ENCODE measurements at regions not wholly inside any gene's neighbourhood (a gene's known extent, or its start where the extent isn't known, plus 50 kb on each side); places are given as distances from the start of the nearest gene placed in this dataset.
A peak's percentile ranks its signal among the peaks of the same experiment; 100 is the strongest.

DNA sequence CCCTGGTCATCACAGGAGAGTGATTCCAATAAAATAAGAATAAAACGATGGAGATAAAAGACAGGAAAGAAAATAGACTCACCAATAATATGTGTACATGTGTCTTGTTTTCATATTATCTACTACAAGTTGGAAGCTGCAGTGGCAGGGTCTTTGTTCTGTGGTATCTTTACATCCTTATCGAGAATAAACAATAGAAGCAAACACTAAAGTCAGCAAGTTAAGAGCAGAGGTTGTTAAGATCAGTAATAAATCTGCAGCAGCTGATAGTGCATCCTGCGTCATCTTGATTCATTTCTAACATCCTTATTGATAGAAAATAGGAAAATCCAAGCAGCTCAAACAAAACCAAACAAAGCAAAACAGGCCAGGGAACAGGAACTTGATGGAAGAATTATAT lies 107.4 kb downstream of the RPS29 start:
- TF ChIP-seq, protein P1, sequence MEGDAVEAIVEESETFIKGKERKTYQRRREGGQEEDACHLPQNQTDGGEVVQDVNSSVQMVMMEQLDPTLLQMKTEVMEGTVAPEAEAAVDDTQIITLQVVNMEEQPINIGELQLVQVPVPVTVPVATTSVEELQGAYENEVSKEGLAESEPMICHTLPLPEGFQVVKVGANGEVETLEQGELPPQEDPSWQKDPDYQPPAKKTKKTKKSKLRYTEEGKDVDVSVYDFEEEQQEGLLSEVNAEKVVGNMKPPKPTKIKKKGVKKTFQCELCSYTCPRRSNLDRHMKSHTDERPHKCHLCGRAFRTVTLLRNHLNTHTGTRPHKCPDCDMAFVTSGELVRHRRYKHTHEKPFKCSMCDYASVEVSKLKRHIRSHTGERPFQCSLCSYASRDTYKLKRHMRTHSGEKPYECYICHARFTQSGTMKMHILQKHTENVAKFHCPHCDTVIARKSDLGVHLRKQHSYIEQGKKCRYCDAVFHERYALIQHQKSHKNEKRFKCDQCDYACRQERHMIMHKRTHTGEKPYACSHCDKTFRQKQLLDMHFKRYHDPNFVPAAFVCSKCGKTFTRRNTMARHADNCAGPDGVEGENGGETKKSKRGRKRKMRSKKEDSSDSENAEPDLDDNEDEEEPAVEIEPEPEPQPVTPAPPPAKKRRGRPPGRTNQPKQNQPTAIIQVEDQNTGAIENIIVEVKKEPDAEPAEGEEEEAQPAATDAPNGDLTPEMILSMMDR (IDR thresholded peaks at IDR 0.05; ENCODE audit: low read depth, low read length): no peak

DNA sequence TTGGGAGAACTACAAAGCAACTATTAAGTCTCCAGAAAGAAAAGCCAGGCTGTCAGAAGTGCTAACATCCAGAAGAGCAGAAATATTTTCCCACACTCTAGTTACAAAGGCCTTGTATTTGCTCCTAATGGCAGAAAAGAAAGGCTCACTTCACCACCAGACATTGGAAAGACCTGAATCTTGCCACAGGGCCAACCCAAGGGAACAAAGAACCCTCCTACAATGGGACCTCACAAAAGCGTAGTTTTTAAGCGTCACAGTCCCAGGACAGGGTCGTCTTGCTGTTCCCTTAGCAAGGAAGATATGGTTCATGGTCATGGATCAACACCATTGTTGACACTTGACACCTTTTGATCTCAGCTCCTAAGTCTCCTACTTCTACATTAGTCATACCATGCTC lies 119.1 kb downstream of the RPS29 start:
- TF ChIP-seq, protein P1 (IDR thresholded peaks at IDR 0.05; ENCODE audit: low read depth, low read length): no peak
- H3K4me3 ChIP-seq (ENCODE audit: low read depth, low read length): no peak overlapping the region

More for the DNA sequence above, 107.4 kb downstream of the RPS29 start:
- no peak overlapping the region for H3K4me3 ChIP-seq (ENCODE audit: low read depth, low read length)

DNA sequence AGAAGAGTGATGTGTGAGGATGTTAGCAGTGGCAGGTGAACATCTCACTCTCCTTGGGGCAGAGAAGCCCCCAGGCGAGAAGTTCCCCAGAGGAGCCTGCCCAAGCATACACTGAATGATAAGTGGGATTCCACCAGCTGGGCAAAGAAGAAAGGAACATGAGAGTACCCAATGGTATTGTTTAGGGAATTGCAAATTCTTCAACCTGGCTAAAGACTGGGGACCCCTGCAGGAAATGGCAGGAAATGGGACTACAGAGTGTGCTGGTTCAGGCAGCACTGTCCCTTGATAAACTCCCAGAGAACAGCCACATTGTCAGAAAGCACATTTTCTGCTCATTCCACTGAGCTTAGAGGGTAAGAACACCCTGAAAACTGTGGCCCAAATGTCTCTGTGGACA lies 121.3 kb downstream of the RPS29 start:
- TF ChIP-seq, protein P1 (IDR thresholded peaks at IDR 0.05; ENCODE audit: low read depth, low read length): no peak

DNA sequence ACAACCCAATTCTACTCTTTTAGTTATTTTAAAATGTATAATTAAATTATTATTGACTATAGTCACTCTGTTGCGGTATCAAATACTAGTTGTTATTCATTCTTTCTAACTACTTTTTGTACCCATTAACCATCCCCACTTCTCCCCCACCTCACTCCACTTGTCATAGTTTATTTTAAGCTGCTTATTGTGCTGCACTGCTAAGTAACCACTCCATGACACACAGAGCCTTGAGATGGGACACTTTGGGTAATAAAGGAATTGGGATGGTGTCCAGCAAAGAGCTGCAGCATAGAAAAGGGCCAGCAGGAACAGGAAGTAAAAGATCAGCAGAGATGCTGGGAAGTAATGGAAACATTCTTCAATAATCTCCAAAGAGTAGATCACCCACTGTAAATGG lies 123.0 kb downstream of the RPS29 start:
- TF ChIP-seq, protein P1 (IDR thresholded peaks at IDR 0.05; ENCODE audit: low read depth, low read length): no peak
- H3K4me3 ChIP-seq (ENCODE audit: low read depth, low read length): no peak overlapping the region

More for the DNA sequence above, 121.3 kb downstream of the RPS29 start:
- no peak overlapping the region for H3K4me3 ChIP-seq (ENCODE audit: low read depth, low read length)

DNA sequence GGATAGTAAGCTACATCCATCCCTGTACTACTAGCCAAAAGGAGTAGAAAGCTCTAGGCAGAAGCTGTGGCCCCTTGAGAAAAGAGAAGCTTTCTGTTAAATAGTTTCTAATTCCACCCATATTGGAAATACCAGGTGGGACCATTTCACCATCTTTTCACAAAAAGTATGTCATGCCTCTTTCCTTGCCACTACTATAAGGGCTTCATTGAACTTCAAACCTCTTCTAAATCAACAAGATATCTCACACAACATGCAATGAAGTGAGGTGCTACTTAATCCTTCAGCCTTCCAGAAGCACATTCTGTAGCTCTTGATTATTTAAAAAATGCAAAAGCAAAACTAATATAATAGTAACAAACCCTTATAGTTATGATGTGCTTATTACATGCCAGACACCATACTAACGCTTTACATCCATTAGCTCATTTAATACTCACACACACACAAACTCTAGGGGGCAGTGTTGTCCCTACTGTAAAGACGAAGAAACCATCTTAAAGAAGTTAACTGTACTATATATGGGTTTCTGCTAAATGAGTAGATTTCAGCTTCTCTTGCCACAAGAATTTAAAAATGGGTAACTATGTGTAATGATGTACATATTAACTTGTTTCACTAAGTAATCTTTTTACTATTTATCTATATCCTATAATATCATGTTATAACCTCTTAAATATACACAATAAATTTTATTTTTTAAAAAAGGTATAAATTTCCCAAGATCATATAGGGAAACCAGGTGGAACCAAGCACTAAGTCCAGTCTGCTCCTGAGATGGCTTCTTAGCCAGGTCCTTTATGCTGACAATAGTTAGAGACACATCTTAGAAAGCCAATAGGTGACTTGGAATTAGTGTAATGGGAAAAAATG lies 124.4 kb downstream of the RPS29 start:
- no peak overlapping the region for H3K4me3 ChIP-seq (ENCODE audit: low read depth, low read length)
- TF ChIP-seq, protein P1 (IDR thresholded peaks at IDR 0.05; ENCODE audit: low read depth, low read length): peak; percentile 41; the same call in 1 of the 2 replicates

DNA sequence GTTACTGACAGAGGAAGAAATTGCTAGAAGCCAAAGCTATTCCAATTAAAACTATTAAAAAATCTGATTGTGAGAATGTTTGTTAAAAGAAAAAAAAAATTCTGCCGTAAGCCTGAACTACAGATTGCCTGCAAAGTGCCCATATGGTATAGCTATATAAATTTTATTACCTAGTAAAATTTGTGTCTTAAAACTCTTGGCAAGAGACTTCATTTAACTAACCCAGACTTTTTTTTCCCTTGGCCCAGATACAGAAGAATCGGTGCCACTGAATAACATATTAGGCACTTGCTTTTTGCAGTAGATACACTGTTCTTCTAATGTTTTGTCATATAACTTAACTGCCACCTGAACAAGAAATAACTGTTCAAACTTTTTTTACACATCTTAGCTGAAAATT lies 125.5 kb downstream of the RPS29 start:
- TF ChIP-seq, protein P1 (IDR thresholded peaks at IDR 0.05; ENCODE audit: low read depth, low read length): no peak
- H3K4me3 ChIP-seq (ENCODE audit: low read depth, low read length): no peak overlapping the region

DNA sequence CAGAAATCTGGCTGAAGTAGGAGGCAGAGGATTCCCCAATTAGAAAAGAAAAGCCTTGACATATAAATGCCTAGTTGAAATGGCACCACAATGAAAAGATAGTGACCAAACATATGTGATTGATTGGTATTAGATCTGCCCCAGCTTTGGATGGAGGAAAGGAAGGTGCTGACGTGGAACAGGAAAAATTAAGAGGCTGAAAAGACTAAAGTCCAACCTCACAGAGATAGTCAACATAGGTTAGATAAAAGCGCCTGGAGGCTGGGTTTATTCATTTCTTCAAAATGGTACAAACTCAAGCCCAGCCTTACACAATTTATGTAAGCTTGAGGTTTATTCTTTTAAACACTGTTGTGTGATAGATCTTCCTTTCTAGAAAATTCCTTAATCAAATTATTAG lies 129.6 kb downstream of the RPS29 start:
- TF ChIP-seq, protein P1 (IDR thresholded peaks at IDR 0.05; ENCODE audit: low read depth, low read length): no peak

More for the DNA sequence above, 129.6 kb downstream of the RPS29 start:
- H3K4me3 ChIP-seq (ENCODE audit: low read depth, low read length): no peak overlapping the region
